Tibial artery (tissue), 4 donors: ENCODE measurements at regions not wholly inside any gene's neighbourhood (a gene's known extent, or its start where the extent isn't known, plus 50 kb on each side); places are given as distances from the start of the nearest gene placed in this dataset.

Experiments used
- DNase-seq, 2 donors: peaks; one replicate each; pipeline ENCODE4 v3.0.0-alpha.2; 2019
- H3K27ac ChIP-seq, 2 donors: fragments of 200-600 bp; sonication (generic) in 1 of 2; 1 replicate in 1 of 2; 2 replicates in 1 of 2; pipeline ENCODE4 v1.5.1; 2018 to 2019; ENCODE audit warnings: mild to moderate bottlenecking in 1 of 2
- H3K27me3 ChIP-seq, 2 donors: fragments of 200-600 bp; sonication (generic) in 1 of 2; one replicate each; pipeline versions ENCODE4 v1.5.1 to v1.6.0; 2016 to 2019
- H3K36me3 ChIP-seq, 3 donors: fragments of 200-600 bp; sonication (generic) in 2 of 3; one replicate each; pipeline ENCODE4 v1.5.1; 2016 to 2019; ENCODE audit warnings: mild to moderate bottlenecking in 2 of 3
- H3K4me1 ChIP-seq, 4 donors: fragments of 200-600 bp; sonication (generic) in 2 of 4; 1 replicate in 3 of 4; 2 replicates in 1 of 4; pipeline ENCODE4 v1.5.1; 2016 to 2019
- H3K4me3 ChIP-seq, 2 donors: fragments of 200-600 bp; sonication (generic) in 1 of 2; 1 replicate in 1 of 2; 2 replicates in 1 of 2; pipeline ENCODE4 v1.5.1; 2018 to 2019; ENCODE audit warnings: mild to moderate bottlenecking in 2 of 2
- H3K9me3 ChIP-seq, 3 donors: fragments of 200-600 bp; sonication (generic) in 1 of 3; one replicate each; pipeline ENCODE4 v1.5.1; 2016 to 2019
- CTCF ChIP-seq, 2 experiments: fragments of 200-600 bp in 1 of 2; fragments of 450-650 bp in 1 of 2; IDR thresholded peaks; one replicate each; pipeline ENCODE4 v1.5.1; 2017 to 2019; ENCODE audit warnings: antibody characterized with exemption in 2 of 2, mild to moderate bottlenecking in 1 of 2, moderate library complexity in 1 of 2
- intact Hi-C: fragments of 100-400 bp; cut with DNase I; formaldehyde crosslinking; loops from one replicate; pipeline ENCODE4 v1.15.0; 2023; ENCODE audit warnings: low total_unique reads

DNA sequence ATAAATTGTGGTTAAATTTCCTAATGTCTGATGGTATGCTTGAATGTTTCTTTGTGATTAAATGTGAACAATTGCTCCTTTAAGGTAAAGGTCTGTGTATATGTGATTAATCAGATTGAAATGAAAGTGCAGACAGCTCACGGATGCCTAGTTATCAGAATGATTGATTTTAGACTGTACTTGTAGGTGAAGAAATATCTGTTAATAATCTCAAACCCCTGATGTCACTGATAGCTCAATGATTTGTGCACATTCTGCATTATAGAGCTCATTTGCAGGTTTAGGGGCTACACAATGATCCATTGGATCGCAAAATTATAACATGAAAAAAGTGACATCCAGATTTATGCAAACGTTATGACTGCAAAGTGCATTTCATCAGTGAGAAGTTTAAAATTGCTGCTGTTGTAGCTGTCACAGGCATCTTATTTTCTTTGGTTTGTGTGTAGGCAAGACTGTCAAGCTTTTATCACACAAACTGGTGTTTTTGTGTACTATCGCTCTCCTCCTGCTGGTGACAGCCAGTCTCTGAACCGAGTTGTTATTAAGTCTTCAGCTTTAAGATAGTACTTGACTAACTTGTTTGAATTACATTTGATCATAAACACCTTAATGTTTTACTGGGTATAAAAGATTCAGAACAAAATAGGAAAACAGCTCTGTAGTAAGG lies 103.4 kb upstream of the RMST start:
- Histone ChIP-seq H3K27ac (no peak overlapping the region), H3K4me3 (no peak overlapping the region), H3K36me3 (no peaks in the 10 kb centered on the region), H3K27me3 (no peaks in the 10 kb centered on the region), H3K9me3 (no peaks in the 10 kb centered on the region), H3K4me1 (no peaks in the 10 kb centered on the region)
- no peak for DNase-seq
- no peak for TF ChIP-seq CTCF (IDR thresholded peaks at IDR 0.05)
- intact Hi-C loops = no loop called here

DNA sequence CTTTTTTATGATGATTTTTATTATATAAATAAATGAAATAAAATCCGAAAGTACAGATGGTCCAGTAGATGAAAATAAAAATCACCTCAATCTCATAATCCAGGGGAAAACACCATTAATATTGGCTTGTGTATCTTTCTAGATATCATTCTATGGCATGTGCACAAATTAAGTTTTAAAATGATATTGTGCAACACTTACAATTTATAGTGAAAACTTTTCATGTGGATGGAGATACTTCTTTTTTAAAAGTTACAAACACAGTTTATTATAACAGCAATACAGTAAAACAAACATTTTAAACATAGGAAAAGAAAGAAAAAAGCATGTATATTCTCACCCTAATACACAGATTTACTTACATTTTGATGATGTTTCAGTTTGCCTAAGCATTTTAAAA lies 98.9 kb upstream of the RMST start:
- intact Hi-C loops = no loop called here
- Histone ChIP-seq H3K4me3 (no peak overlapping the region), H3K4me1 (no peaks in the 10 kb centered on the region), H3K36me3 (no peaks in the 10 kb centered on the region), H3K9me3 (no peaks in the 10 kb centered on the region), H3K27me3 (no peaks in the 10 kb centered on the region), H3K27ac (no peak overlapping the region)
- DNase-seq = no peak
- no peak for TF ChIP-seq CTCF (IDR thresholded peaks at IDR 0.05)

GRCh38 chr12:97368462-97369163 lies 94.0 kb upstream of the RMST start:
- H3K4me1 ChIP-seq = no peaks in the 10 kb centered on the region
- TF ChIP-seq CTCF (IDR thresholded peaks at IDR 0.05) = no peak
- intact Hi-C loops = no loop called here
- DNase-seq = no peak
- no peaks in the 10 kb centered on the region for H3K9me3 ChIP-seq
- H3K4me3 ChIP-seq = no peak overlapping the region
- no peaks in the 10 kb centered on the region for H3K27me3 ChIP-seq
- no peaks in the 10 kb centered on the region for H3K36me3 ChIP-seq
- H3K27ac ChIP-seq = no peak overlapping the region

GRCh38 chr12:97375310-97375709 lies 87.3 kb upstream of the RMST start:
- TF ChIP-seq CTCF (IDR thresholded peaks at IDR 0.05) = no peak
- no peak for DNase-seq
- no peaks in the 10 kb centered on the region for H3K36me3 ChIP-seq
- no peak overlapping the region for H3K27ac ChIP-seq
- H3K4me3 ChIP-seq = no peak overlapping the region
- H3K9me3 ChIP-seq = no peaks in the 10 kb centered on the region
- H3K27me3 ChIP-seq = no peaks in the 10 kb centered on the region
- H3K4me1 ChIP-seq = no peaks in the 10 kb centered on the region
- intact Hi-C loops = no loop called here

GRCh38 chr12:97380440-97380839 lies 82.2 kb upstream of the RMST start:
- Histone ChIP-seq H3K27me3 (no peaks in the 10 kb centered on the region), H3K36me3 (no peaks in the 10 kb centered on the region), H3K4me1 (no peaks in the 10 kb centered on the region), H3K4me3 (no peak overlapping the region), H3K9me3 (no peaks in the 10 kb centered on the region), H3K27ac (no peak overlapping the region)
- no peak for TF ChIP-seq CTCF (IDR thresholded peaks at IDR 0.05)
- DNase-seq = no peak
- intact Hi-C loops = no loop called here
